HG03196 (cell line): ENCODE measurements at regions not wholly inside any gene's neighbourhood (a gene's known extent, or its start where the extent isn't known, plus 50 kb on each side); places are given as distances from the start of the nearest gene placed in this dataset.
"Not testable (repeated sequence)": the region's sequence is repeated elsewhere in the genome, so short reads cannot be mapped to it uniquely, and the experiment has no call there.

Experiments
- ATAC-seq: cut with Tn5 transposase; IDR thresholded peaks from one replicate; pipeline ENCODE4 v1.9.1; 2021; ENCODE audit not compliant: unreplicated experiment

GRCh38 chr6:65996096-65996495 lies 289.1 kb upstream of the EYS start:
- no peak for ATAC-seq

GRCh38 chr6:65989676-65990075 lies 282.6 kb upstream of the EYS start:
- no peak for ATAC-seq

GRCh38 chr6:65988006-65988405 lies 281.0 kb upstream of the EYS start:
- ATAC-seq = no peak

GRCh38 chr6:65984089-65984488 lies 277.1 kb upstream of the EYS start:
- no peak for ATAC-seq

- no peak for ATAC-seq
These were observed 272.1 kb upstream of the EYS start for GRCh38 chr6:65979120-65979519.

- ATAC-seq = not testable (repeated sequence)
These were observed 264.2 kb upstream of the EYS start for GRCh38 chr6:65971252-65971651.

- no peak for ATAC-seq
These were observed 257.2 kb upstream of the EYS start for GRCh38 chr6:65964261-65964660.

- no peak for ATAC-seq
These were observed 248.0 kb upstream of the EYS start for GRCh38 chr6:65955034-65955433.

- ATAC-seq = no peak
These were observed 241.0 kb upstream of the EYS start for GRCh38 chr6:65948062-65948461.

GRCh38 chr6:65943548-65943947 lies 236.5 kb upstream of the EYS start:
- ATAC-seq = no peak

GRCh38 chr6:65943051-65943450 lies 236.0 kb upstream of the EYS start:
- no peak for ATAC-seq

GRCh38 chr6:65938000-65938399 lies 231.0 kb upstream of the EYS start:
- ATAC-seq = no peak

- no peak for ATAC-seq
These were observed 228.4 kb upstream of the EYS start for GRCh38 chr6:65935412-65935811.

- no peak for ATAC-seq
These were observed 226.4 kb upstream of the EYS start for GRCh38 chr6:65933390-65933789.

GRCh38 chr6:65927141-65927540 lies 220.1 kb upstream of the EYS start:
- ATAC-seq = no peak

GRCh38 chr6:65924411-65924810 lies 217.4 kb upstream of the EYS start:
- ATAC-seq = no peak

- ATAC-seq = no peak
These were observed 215.0 kb upstream of the EYS start for GRCh38 chr6:65922049-65922448.

- ATAC-seq = no peak
These were observed 201.0 kb upstream of the EYS start for GRCh38 chr6:65908065-65908464.

- no peak for ATAC-seq
These were observed 197.0 kb upstream of the EYS start for GRCh38 chr6:65903992-65904391.

GRCh38 chr6:65900928-65901327 lies 193.9 kb upstream of the EYS start:
- no peak for ATAC-seq

GRCh38 chr6:65896140-65896539 lies 189.1 kb upstream of the EYS start:
- no peak for ATAC-seq

- no peak for ATAC-seq
These were observed 169.6 kb upstream of the EYS start for GRCh38 chr6:65876668-65877067.

GRCh38 chr6:65852369-65852852 lies 145.4 kb upstream of the EYS start:
- no peak for ATAC-seq

- ATAC-seq = no peak
These were observed 123.1 kb upstream of the EYS start for GRCh38 chr6:65830151-65830550.
